HCT116 (cell line): ENCODE measurements at regions not wholly inside any gene's neighbourhood (a gene's known extent, or its start where the extent isn't known, plus 50 kb on each side); places are given as distances from the start of the nearest gene placed in this dataset.

Experiments used
- ATAC-seq: fragments of 200-7000 bp; cut with Tn5 transposase; 2 replicates; pipeline ENCODE4 v1.9.1; 2020; ENCODE audit warnings: mild to moderate bottlenecking, moderate library complexity
- BruUV-seq: library from RNA; stranded (reverse); fragments of 400-500 nt; replicated peaks from 2 replicates; lab custom pipeline; 2021; lab: Mats Ljungman, UMichigan
- CTCF ChIA-PET: fragments of 300-600 bp; sonication (Branson Sonifier 250); formaldehyde crosslinking; loops from one replicate; lab custom pipeline; 2021; ENCODE audit warnings: antibody characterized with exemption; lab: Charles Lee
- POLR2A ChIA-PET: fragments of 300-600, 350-600 bp; sonication (Branson Sonifier 250); formaldehyde crosslinking; loops from one replicate; lab custom pipeline; 2021; ENCODE audit warnings: antibody characterized with exemption; lab: Charles Lee
- RAD21 ChIA-PET, 2 experiments: fragments of 300-600 bp; sonication (Branson Sonifier 250); formaldehyde crosslinking; loops; one replicate each; lab custom pipeline; 2023; ENCODE audit warnings: low total read pairs in 2 of 2; ENCODE audit not compliant: uncharacterized antibody in 2 of 2, unreplicated experiment in 2 of 2, low non-redundant PET in 1 of 2; lab: Charles Lee
- DNase-seq: peaks from one replicate; pipeline ENCODE4 v3.0.0-alpha.2; 2010; ENCODE audit warnings: low read depth, low spot score
- H2AFZ ChIP-seq: fragments of 200-600 bp; shearing (Covaris generic), sonication (generic); 2 replicates; pipeline ENCODE4 v1.6.1; 2017; ENCODE audit warnings: low read depth, mixed run types, mixed read lengths, antibody characterized with exemption, low read length; ENCODE audit not compliant: poor library complexity, severe bottlenecking
- H3K27ac ChIP-seq: 2 replicates; pipeline ENCODE4 v1.5.1; 2012; ENCODE audit warnings: low read depth, low read length
- H3K27me3 ChIP-seq: fragments of 200-600 bp; sonication (generic); 2 replicates; pipeline ENCODE4 v1.6.1; 2016; ENCODE audit warnings: mixed run types, low read length, mixed read lengths; ENCODE audit not compliant: insufficient read depth
- H3K36me3 ChIP-seq, 2 experiments: fragments of 200-500 bp in 1 of 2; fragments of 200-600 bp in 1 of 2; sonication (Bioruptor generic) in 1 of 2; sonication (generic) in 1 of 2; 2 replicates each; pipeline versions ENCODE4 v1.5.1 to v1.6.1; 2014 to 2016; ENCODE audit warnings: low read length in 2 of 2, inconsistent platforms in 1 of 2, mixed read lengths in 1 of 2, mixed run types in 1 of 2; ENCODE audit not compliant: insufficient read depth in 2 of 2, control insufficient read depth in 1 of 2
- H3K4me1 ChIP-seq, 2 experiments: fragments of 200-600 bp in 1 of 2; sonication (generic) in 1 of 2; 2 replicates each; pipeline versions ENCODE4 v1.5.1 to v1.6.1; 2012 to 2017; ENCODE audit warnings: low read length in 2 of 2, inconsistent platforms in 1 of 2, mild to moderate bottlenecking in 1 of 2, mixed read lengths in 1 of 2, mixed run types in 1 of 2, moderate library complexity in 1 of 2; ENCODE audit not compliant: insufficient read depth in 2 of 2, control insufficient read depth in 1 of 2
- H3K4me2 ChIP-seq: fragments of 200-600 bp; sonication (generic); 2 replicates; pipeline ENCODE4 v1.6.1; 2017; ENCODE audit warnings: mixed run types, low read length, mixed read lengths
- H3K4me3 ChIP-seq, 2 experiments: fragments of 200-600 bp in 1 of 2; sonication (generic) in 1 of 2; replicated peaks in 1 of 2; 2 replicates each; pipeline ENCODE4 v1.5.1; 2011 to 2016; ENCODE audit warnings: low read length in 2 of 2, control low read depth in 1 of 2, low read depth in 1 of 2, mild to moderate bottlenecking in 1 of 2, mixed read lengths in 1 of 2, mixed run types in 1 of 2
- H3K79me2 ChIP-seq: fragments of 200-600 bp; sonication (generic); 2 replicates; pipeline ENCODE4 v1.6.1; 2017; ENCODE audit warnings: mild to moderate bottlenecking, mixed run types, low read length, moderate library complexity, mixed read lengths; ENCODE audit not compliant: insufficient read depth
- H3K9ac ChIP-seq: fragments of 200-600 bp; sonication (generic); 2 replicates; pipeline ENCODE4 v1.6.1; 2016; ENCODE audit warnings: low read length, mixed read lengths
- H3K9me2 ChIP-seq: fragments of 200-600 bp; sonication (generic), shearing (Covaris generic); 2 replicates; pipeline ENCODE4 v1.6.1; 2017; ENCODE audit warnings: mixed run types, mild to moderate bottlenecking, moderate library complexity; ENCODE audit not compliant: insufficient read depth
- H3K9me3 ChIP-seq, 2 experiments: fragments of 200-500 bp in 1 of 2; fragments of 200-600 bp in 1 of 2; sonication (Bioruptor generic) in 1 of 2; sonication (generic) in 1 of 2; 2 replicates each; pipeline ENCODE4 v1.6.1; 2014 to 2017; ENCODE audit warnings: low read length in 2 of 2, mixed read lengths in 2 of 2, inconsistent platforms in 1 of 2, low read depth in 1 of 2, mild to moderate bottlenecking in 1 of 2, mixed run types in 1 of 2, moderate library complexity in 1 of 2; ENCODE audit not compliant: control insufficient read depth in 1 of 2, insufficient read depth in 1 of 2
- H4K20me1 ChIP-seq: fragments of 200-600 bp; sonication (generic), shearing (Covaris generic); 2 replicates; pipeline ENCODE4 v1.6.1; 2017; ENCODE audit warnings: mixed run types, mild to moderate bottlenecking, moderate library complexity; ENCODE audit not compliant: insufficient read depth
- CBX3 ChIP-seq: IDR thresholded peaks from 2 replicates; pipeline ENCODE4 v1.6.1; 2012; ENCODE audit warnings: low read depth
- ELF1 ChIP-seq: IDR thresholded peaks from 2 replicates; pipeline ENCODE4 v1.6.1; 2012; ENCODE audit warnings: low read depth, borderline replicate concordance
- EZH2phosphoT487 ChIP-seq: fragments of 200-600 bp; IDR thresholded peaks from 2 replicates; pipeline ENCODE4 v1.6.1; 2018; ENCODE audit warnings: antibody characterized with exemption, borderline replicate concordance
- MAX ChIP-seq: IDR thresholded peaks from 2 replicates; pipeline ENCODE4 v1.6.1; 2012
- POLR2A ChIP-seq: IDR thresholded peaks from 2 replicates; pipeline ENCODE4 v1.7.0; 2011; ENCODE audit warnings: borderline replicate concordance; ENCODE audit not compliant: insufficient read depth, insufficient read length; ENCODE audit errors: extremely low read depth
- POLR2AphosphoS5 ChIP-seq: IDR thresholded peaks from 2 replicates; pipeline ENCODE4 v1.6.1; 2011; ENCODE audit warnings: mild to moderate bottlenecking, low read depth, low read length, moderate library complexity
- RAD21 ChIP-seq: IDR thresholded peaks from 2 replicates; pipeline ENCODE4 v1.6.1; 2012; ENCODE audit warnings: low read depth, mild to moderate bottlenecking
- REST ChIP-seq: IDR thresholded peaks from 2 replicates; pipeline ENCODE4 v1.6.1; 2012; ENCODE audit warnings: low read depth
- SP1 ChIP-seq: IDR thresholded peaks from 2 replicates; pipeline ENCODE4 v1.6.1; 2012; ENCODE audit warnings: low read depth
- SRF ChIP-seq: IDR thresholded peaks from 2 replicates; pipeline ENCODE4 v1.6.1; 2012; ENCODE audit warnings: low read depth
- ZNF274 ChIP-seq: fragments of 200-500 bp; sonication (Bioruptor generic); IDR thresholded peaks from 2 replicates; pipeline ENCODE4 v1.6.1; 2014; ENCODE audit warnings: mild to moderate bottlenecking, low read depth, low read length, inconsistent platforms
- intact Hi-C: fragments of 100-400 bp; cut with micrococcal nuclease; formaldehyde crosslinking; loops from 2 replicates; pipeline ENCODE4 v1.10.0; 2022

GRCh38 chr9:134522502-134522848, 119.1 kb upstream of the COL5A1 start:
- ChIA-PET CTCF (no interaction called here), POLR2A (no interaction called here), RAD21 (no interaction called here)
- H3K27ac ChIP-seq, result no peak overlapping the region
- no peak overlapping the region for H3K4me2 ChIP-seq
- H3K4me1 ChIP-seq, result no peaks in the 10 kb centered on the region
- no peak for DNase-seq
- no peak overlapping the region for H2AFZ ChIP-seq
- BruUV-seq, result no TSS peak
- no peaks in the 10 kb centered on the region for H3K36me3 ChIP-seq
- no peak overlapping the region for H3K9ac ChIP-seq
- intact Hi-C loops, result no loop called here
- H4K20me1 ChIP-seq, result no peaks in the 10 kb centered on the region
- H3K4me3 ChIP-seq, result no peak overlapping the region
- H3K9me3 ChIP-seq, result no peaks in the 10 kb centered on the region
- peaks cover 3% of the 10 kb centered on the region; the same call in 1 of the 2 replicates for H3K27me3 ChIP-seq
- H3K79me2 ChIP-seq, result no peaks in the 10 kb centered on the region
- TF ChIP-seq POLR2A (no peak), MAX (no peak), ELF1 (no peak), SP1 (no peak), CBX3 (no peak), SRF (no peak), POLR2AphosphoS5 (no peak), ZNF274 (no peak), EZH2phosphoT487 (no peak), REST (no peak), RAD21 (no peak)
- TF ChIP-seq, all 23 proteins: peak for 0
- ATAC-seq, result no peak
- H3K9me2 ChIP-seq, result no peaks in the 10 kb centered on the region
